Neural crest cell (in vitro differentiated cells): ENCODE measurements at regions not wholly inside any gene's neighbourhood (a gene's known extent, or its start where the extent isn't known, plus 50 kb on each side); places are given as distances from the start of the nearest gene placed in this dataset.

Source experiments
- DNase-seq: peaks from one replicate; pipeline ENCODE4 v3.0.0; 2021; ENCODE audit warnings: low read depth, mixed read lengths, low spot score
- H3K27ac Mint-ChIP-seq: one replicate; pipeline ENCODE4 v1.8.0; 2021; ENCODE audit warnings: mild to moderate bottlenecking, mixed read lengths; ENCODE audit not compliant: unreplicated experiment
- H3K27me3 Mint-ChIP-seq: 2 replicates; pipeline ENCODE4 v1.8.0; 2021; ENCODE audit warnings: low read depth, mild to moderate bottlenecking, mixed read lengths
- H3K36me3 Mint-ChIP-seq: 2 replicates; pipeline ENCODE4 v1.8.0; 2021; ENCODE audit warnings: low read depth, mild to moderate bottlenecking, mixed read lengths
- H3K4me1 Mint-ChIP-seq: 2 replicates; pipeline ENCODE4 v1.8.0; 2021; ENCODE audit warnings: mixed read lengths
- H3K4me3 Mint-ChIP-seq: one replicate; pipeline ENCODE4 v1.8.0; 2021; ENCODE audit warnings: mild to moderate bottlenecking, mixed read lengths
- H3K9me3 Mint-ChIP-seq: 2 replicates; pipeline ENCODE4 v1.8.0; 2021; ENCODE audit warnings: mixed read lengths
- TF ChIP-seq, protein P1 (sequence below): fragments of 200-600 bp; sonication (generic); conservative IDR thresholded peaks from 2 replicates; pipeline ENCODE4 v1.5.0; 2021; ENCODE audit warnings: antibody characterized with exemption, mild to moderate bottlenecking

DNA sequence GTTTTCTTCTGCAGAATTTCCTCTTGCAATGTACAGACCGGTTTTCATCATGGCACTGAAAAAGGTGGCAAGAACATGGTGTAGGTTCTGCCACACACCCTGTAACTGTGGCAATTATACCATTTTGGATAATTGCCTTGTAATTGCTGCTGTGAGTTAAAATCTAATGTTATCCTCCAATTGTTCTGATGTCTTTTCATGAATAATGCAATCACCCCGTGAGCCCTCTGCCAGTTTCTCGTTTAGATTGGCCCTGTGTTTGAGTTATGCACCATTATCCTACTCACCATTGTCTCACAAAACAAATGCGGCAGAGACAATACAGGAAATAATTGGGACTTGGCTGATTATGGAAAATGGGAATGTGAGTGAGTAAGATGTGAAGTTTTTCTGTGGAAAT, 61.8 kb upstream of the MTNR1B start:
- Mint-ChIP-seq H3K36me3 (no peaks in the 10 kb centered on the region), H3K9me3 (peaks cover 3% of the 10 kb centered on the region), H3K27me3 (no peaks in the 10 kb centered on the region), H3K4me3 (no peak overlapping the region), H3K4me1 (no peaks in the 10 kb centered on the region), H3K27ac (peak overlapping the region; percentile 73)
- DNase-seq, result no peak
- TF ChIP-seq, protein P1, sequence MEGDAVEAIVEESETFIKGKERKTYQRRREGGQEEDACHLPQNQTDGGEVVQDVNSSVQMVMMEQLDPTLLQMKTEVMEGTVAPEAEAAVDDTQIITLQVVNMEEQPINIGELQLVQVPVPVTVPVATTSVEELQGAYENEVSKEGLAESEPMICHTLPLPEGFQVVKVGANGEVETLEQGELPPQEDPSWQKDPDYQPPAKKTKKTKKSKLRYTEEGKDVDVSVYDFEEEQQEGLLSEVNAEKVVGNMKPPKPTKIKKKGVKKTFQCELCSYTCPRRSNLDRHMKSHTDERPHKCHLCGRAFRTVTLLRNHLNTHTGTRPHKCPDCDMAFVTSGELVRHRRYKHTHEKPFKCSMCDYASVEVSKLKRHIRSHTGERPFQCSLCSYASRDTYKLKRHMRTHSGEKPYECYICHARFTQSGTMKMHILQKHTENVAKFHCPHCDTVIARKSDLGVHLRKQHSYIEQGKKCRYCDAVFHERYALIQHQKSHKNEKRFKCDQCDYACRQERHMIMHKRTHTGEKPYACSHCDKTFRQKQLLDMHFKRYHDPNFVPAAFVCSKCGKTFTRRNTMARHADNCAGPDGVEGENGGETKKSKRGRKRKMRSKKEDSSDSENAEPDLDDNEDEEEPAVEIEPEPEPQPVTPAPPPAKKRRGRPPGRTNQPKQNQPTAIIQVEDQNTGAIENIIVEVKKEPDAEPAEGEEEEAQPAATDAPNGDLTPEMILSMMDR, result no peak

DNA sequence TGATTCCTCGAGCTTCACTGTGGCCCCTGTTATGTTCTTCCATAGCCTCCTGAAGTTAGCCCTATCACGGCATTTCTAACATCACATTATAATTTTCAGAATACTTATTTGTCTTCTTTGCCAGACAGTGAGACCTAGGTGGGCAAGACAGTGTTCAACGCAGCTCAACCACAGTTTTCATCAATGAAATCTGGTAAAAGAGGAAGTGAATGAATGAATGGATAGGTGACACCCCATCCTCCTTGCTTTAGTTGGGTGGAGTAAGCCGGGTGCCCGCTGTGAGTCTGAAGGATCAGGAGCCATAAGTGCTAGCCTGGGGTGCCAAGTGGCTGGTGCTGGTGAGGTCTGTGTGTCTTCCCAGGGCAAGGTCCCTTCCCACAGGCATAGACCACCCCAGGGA, 60.2 kb upstream of the MTNR1B start:
- no peak overlapping the region for H3K27ac Mint-ChIP-seq

DNA sequence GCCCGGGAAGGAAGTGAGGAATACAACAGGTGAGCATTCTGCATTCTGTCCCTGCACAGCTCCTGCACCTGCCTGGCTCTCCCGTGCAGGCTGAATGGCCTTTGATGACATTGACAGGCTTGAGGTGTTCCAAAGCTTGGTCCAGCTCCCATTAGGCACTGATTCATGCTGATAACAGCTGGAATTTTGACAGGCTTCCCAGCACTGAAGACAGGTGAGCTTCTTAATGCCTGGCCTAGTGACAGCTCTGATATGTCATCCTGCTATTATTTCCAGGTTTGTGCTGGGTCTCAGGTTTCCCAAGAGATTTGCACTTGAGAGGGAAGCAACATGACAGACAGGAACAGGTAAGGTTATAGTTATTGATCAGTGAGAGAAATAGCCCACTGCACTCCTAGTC, 58.0 kb upstream of the MTNR1B start:
- Mint-ChIP-seq H3K27me3 (no peaks in the 10 kb centered on the region), H3K4me1 (no peaks in the 10 kb centered on the region), H3K9me3 (peaks cover 3% of the 10 kb centered on the region), H3K27ac (no peak overlapping the region), H3K36me3 (no peaks in the 10 kb centered on the region), H3K4me3 (no peak overlapping the region)
- no peak for DNase-seq
- TF ChIP-seq, protein P1, result no peak

More for the DNA sequence above, 60.2 kb upstream of the MTNR1B start:
- Mint-ChIP-seq H3K4me3 (no peak overlapping the region), H3K4me1 (no peaks in the 10 kb centered on the region), H3K36me3 (no peaks in the 10 kb centered on the region), H3K9me3 (peaks cover 2% of the 10 kb centered on the region), H3K27me3 (no peaks in the 10 kb centered on the region)
- DNase-seq, result no peak
- TF ChIP-seq, protein P1, result no peak

DNA sequence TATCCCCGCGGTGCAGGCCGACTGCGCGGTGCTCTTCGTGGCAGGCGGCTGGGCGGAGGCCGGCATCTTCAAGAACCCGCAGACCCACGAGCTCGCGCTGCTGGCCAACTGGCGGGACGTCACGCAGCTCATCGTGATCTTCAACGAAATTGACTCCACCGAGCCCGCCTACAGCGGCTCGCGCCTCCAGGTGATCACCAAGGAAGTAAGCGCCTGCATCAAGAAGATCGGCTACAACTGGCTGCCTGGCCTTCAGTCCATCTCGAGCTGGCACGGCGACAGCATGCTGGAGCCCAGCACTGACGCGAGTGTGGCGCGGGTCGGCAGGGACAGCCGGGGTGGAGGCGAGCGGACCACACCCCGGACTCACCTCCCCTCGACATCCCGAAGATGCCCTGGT, 53.9 kb upstream of the MTNR1B start:
- no peak overlapping the region for H3K4me3 Mint-ChIP-seq
- H3K27ac Mint-ChIP-seq, result no peak overlapping the region
- H3K9me3 Mint-ChIP-seq, result peaks cover 3% of the 10 kb centered on the region
- no peaks in the 10 kb centered on the region for H3K4me1 Mint-ChIP-seq
- H3K27me3 Mint-ChIP-seq, result no peaks in the 10 kb centered on the region
- DNase-seq, result no peak
- TF ChIP-seq, protein P1, result no peak
- H3K36me3 Mint-ChIP-seq, result no peaks in the 10 kb centered on the region

DNA sequence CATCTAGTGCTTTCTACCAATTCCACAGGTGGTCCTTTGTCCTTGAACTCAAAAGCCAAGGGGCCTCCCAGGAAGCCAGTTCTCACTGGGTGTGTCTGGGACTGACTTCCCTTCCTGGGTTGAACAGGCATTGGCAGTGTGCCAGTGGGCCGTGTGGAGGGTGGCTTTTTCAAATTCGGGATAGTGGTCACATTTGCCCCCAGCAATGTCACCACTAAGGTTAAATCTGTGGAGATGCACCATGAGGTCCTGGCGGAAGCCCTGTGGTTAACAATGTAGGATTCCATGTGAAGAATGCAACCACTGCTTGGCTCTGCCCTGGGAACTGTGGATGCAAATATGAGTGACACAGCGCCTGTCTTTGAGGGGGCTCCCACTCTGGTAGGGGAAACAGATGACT, 53.2 kb upstream of the MTNR1B start:
- no peaks in the 10 kb centered on the region for H3K4me1 Mint-ChIP-seq
- peaks cover 3% of the 10 kb centered on the region for H3K9me3 Mint-ChIP-seq
- H3K27me3 Mint-ChIP-seq, result no peaks in the 10 kb centered on the region
- no peak for DNase-seq
- TF ChIP-seq, protein P1, result no peak
- H3K27ac Mint-ChIP-seq, result no peak overlapping the region
- H3K36me3 Mint-ChIP-seq, result no peaks in the 10 kb centered on the region
- H3K4me3 Mint-ChIP-seq, result no peak overlapping the region

DNA sequence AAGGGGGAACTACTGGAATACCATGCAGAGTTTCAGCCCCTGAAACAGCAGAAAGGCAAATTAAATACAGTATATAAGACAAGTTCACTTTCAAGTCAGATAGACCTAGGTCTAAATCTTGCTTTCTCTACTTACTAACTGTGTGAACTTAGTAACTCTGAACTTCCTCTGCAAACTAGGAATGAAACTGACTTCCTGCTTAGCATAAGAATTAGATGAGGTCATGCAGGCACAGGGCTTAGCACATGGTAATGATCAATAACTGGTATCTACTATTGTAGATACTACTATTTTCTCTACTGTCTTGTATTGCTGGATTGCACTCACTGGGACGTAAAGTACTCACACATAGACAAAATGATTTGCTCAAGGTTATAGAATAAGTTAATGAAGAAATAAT, 51.5 kb upstream of the MTNR1B start:
- no peak for DNase-seq
- Mint-ChIP-seq H3K9me3 (peaks cover 3% of the 10 kb centered on the region), H3K36me3 (no peaks in the 10 kb centered on the region), H3K27ac (no peak overlapping the region), H3K27me3 (no peaks in the 10 kb centered on the region), H3K4me3 (no peak overlapping the region), H3K4me1 (peaks cover 10% of the 10 kb centered on the region)
- TF ChIP-seq, protein P1, result no peak
